Endodermal cell (in vitro differentiated cells): ENCODE measurements at regions not wholly inside any gene's neighbourhood (a gene's known extent, or its start where the extent isn't known, plus 50 kb on each side); places are given as distances from the start of the nearest gene placed in this dataset.

Source experiments
- DNase-seq: peaks from one replicate; pipeline ENCODE4 v3.0.0-alpha.2; 2017
- H3K27ac ChIP-seq: 2 replicates; pipeline ENCODE4 v1.5.1; 2013; ENCODE audit warnings: mild to moderate bottlenecking, low read depth, low read length, moderate library complexity
- H3K27me3 ChIP-seq: 2 replicates; pipeline ENCODE4 v1.6.1; 2013; ENCODE audit warnings: mild to moderate bottlenecking, low read length, moderate library complexity; ENCODE audit not compliant: insufficient read depth, control insufficient read depth, poor library complexity, severe bottlenecking
- H3K36me3 ChIP-seq: 2 replicates; pipeline ENCODE4 v1.7.0; 2013; ENCODE audit warnings: mild to moderate bottlenecking, low read length, moderate library complexity; ENCODE audit not compliant: control insufficient read depth, insufficient read depth
- H3K4me1 ChIP-seq: one replicate; pipeline ENCODE4 v1.7.0; 2013; ENCODE audit warnings: low read length; ENCODE audit not compliant: control insufficient read depth, insufficient read depth
- H3K4me3 ChIP-seq: 2 replicates; pipeline ENCODE4 v1.5.1; 2013; ENCODE audit warnings: mild to moderate bottlenecking, low read length, moderate library complexity
- H3K9ac ChIP-seq: 2 replicates; pipeline ENCODE4 v1.6.1; 2013; ENCODE audit warnings: mild to moderate bottlenecking, low read length, moderate library complexity; ENCODE audit not compliant: poor library complexity, severe bottlenecking; ENCODE audit errors: extremely low read depth
- H3K9me3 ChIP-seq: 2 replicates; pipeline ENCODE4 v1.6.1; 2013; ENCODE audit warnings: mild to moderate bottlenecking, low read length, moderate library complexity; ENCODE audit not compliant: control insufficient read depth
- H3K27ac Mint-ChIP-seq: 2 replicates; pipeline ENCODE4 v1.8.0; 2020; ENCODE audit warnings: mixed read lengths
- H3K27me3 Mint-ChIP-seq: 2 replicates; pipeline ENCODE4 v1.8.0; 2021; ENCODE audit warnings: mild to moderate bottlenecking, mixed read lengths; ENCODE audit not compliant: insufficient read depth
- H3K36me3 Mint-ChIP-seq: 2 replicates; pipeline ENCODE4 v1.8.0; 2020; ENCODE audit warnings: low read depth, mixed read lengths
- H3K4me1 Mint-ChIP-seq: 2 replicates; pipeline ENCODE4 v1.8.0; 2020; ENCODE audit warnings: mixed read lengths
- H3K4me3 Mint-ChIP-seq: 2 replicates; pipeline ENCODE4 v1.8.0; 2020; ENCODE audit warnings: mild to moderate bottlenecking, moderate library complexity, mixed read lengths
- H3K9me3 Mint-ChIP-seq: 2 replicates; pipeline ENCODE4 v1.8.0; 2020; ENCODE audit warnings: mild to moderate bottlenecking, mixed read lengths
- WGBS, 2 experiments: methylation state at CpG; one replicate each; pipeline versions ENCODE4 v1.1.5 to v1.1.7; 2013; ENCODE audit warnings: missing lambda C conversion rate in 2 of 2, mixed read lengths in 1 of 2; ENCODE audit not compliant: insufficient coverage in 1 of 2, insufficient read length in 1 of 2; 5-methylcytosine and 5-hydroxymethylcytosine counted together
- TF ChIP-seq, protein P1 (sequence below): fragments of 200-600 bp; sonication (generic); conservative IDR thresholded peaks from 2 replicates; pipeline ENCODE4 v1.5.0; 2021; ENCODE audit warnings: antibody characterized with exemption, mild to moderate bottlenecking

DNA sequence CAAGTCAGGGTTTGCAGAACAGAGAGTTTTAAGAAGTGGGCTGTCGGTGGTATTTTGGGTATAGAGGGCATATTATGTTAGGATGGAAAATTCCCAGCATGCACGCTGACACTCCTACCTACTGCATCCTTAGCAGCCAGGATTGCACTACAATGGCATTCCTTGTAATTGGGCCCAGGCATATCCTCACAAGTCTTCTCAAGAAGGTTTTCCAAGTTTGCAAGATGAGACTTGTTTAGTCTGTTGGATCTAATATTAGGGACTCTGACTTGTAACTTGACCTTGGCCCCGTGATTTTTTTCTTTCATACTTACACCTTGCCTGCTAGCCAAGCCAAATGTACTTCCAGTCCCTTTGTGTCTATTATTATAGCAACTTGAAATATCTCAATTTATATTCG, 335.7 kb upstream of the HTR2A start:
- H3K36me3 ChIP-seq: no peaks in the 10 kb centered on the region
- peaks cover 2% of the 10 kb centered on the region for H3K27me3 ChIP-seq
- TF ChIP-seq, protein P1, sequence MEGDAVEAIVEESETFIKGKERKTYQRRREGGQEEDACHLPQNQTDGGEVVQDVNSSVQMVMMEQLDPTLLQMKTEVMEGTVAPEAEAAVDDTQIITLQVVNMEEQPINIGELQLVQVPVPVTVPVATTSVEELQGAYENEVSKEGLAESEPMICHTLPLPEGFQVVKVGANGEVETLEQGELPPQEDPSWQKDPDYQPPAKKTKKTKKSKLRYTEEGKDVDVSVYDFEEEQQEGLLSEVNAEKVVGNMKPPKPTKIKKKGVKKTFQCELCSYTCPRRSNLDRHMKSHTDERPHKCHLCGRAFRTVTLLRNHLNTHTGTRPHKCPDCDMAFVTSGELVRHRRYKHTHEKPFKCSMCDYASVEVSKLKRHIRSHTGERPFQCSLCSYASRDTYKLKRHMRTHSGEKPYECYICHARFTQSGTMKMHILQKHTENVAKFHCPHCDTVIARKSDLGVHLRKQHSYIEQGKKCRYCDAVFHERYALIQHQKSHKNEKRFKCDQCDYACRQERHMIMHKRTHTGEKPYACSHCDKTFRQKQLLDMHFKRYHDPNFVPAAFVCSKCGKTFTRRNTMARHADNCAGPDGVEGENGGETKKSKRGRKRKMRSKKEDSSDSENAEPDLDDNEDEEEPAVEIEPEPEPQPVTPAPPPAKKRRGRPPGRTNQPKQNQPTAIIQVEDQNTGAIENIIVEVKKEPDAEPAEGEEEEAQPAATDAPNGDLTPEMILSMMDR: no peak
- H3K9me3 ChIP-seq: peaks cover 17% of the 10 kb centered on the region
- Mint-ChIP-seq H3K4me3 (no peak overlapping the region), H3K4me1 (no peaks in the 10 kb centered on the region), H3K9me3 (peaks cover 16% of the 10 kb centered on the region), H3K27ac (no peak overlapping the region), H3K27me3 (peaks cover under 1% of the 10 kb centered on the region), H3K36me3 (no peaks in the 10 kb centered on the region)
- no peak overlapping the region for H3K27ac ChIP-seq
- H3K4me1 ChIP-seq: no peaks in the 10 kb centered on the region
- no peak overlapping the region for H3K4me3 ChIP-seq
- no peak for DNase-seq
- no peak overlapping the region for H3K9ac ChIP-seq
- 90 to 94% methylated on average over 2 to 4 of the region's 4 CpGs for WGBS, 2 experiments

DNA sequence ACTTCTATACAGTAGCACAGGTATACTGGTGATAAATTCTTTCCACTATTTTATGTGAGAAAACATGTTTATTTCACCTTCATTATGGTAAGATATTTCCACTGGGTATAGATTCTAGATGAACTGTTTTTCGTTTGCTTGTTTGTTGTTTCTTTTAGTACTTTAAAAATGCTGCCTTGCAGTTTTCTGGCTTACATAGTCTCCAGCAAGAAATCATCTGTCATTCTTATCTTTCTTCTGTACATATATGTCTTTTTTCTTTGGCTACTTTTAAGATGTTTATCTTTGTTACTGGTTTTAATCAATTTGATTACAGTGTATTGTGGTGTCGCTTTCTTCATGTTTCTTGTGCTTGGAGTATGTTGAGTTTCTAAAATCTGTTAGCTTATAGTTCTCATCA, 333.3 kb upstream of the HTR2A start:
- no peaks in the 10 kb centered on the region for H3K27me3 ChIP-seq
- Mint-ChIP-seq H3K9me3 (peaks cover 19% of the 10 kb centered on the region), H3K27ac (no peak overlapping the region), H3K4me3 (no peak overlapping the region), H3K36me3 (no peaks in the 10 kb centered on the region), H3K27me3 (no peaks in the 10 kb centered on the region), H3K4me1 (no peaks in the 10 kb centered on the region)
- DNase-seq: no peak
- H3K9me3 ChIP-seq: peaks cover 17% of the 10 kb centered on the region
- no peaks in the 10 kb centered on the region for H3K4me1 ChIP-seq
- H3K9ac ChIP-seq: no peak overlapping the region
- 76% methylated on average over 2 of the region's 2 CpGs; no CpG with 5 or more reads in 1 of the 2 experiments for WGBS, 2 experiments
- TF ChIP-seq, protein P1: no peak
- H3K36me3 ChIP-seq: no peaks in the 10 kb centered on the region
- no peak overlapping the region for H3K4me3 ChIP-seq
- H3K27ac ChIP-seq: no peak overlapping the region

- H3K9me3 ChIP-seq: peaks cover 17% of the 10 kb centered on the region
- Mint-ChIP-seq H3K36me3 (no peaks in the 10 kb centered on the region), H3K9me3 (peaks cover 19% of the 10 kb centered on the region), H3K4me3 (no peak overlapping the region), H3K27me3 (no peaks in the 10 kb centered on the region), H3K4me1 (no peaks in the 10 kb centered on the region), H3K27ac (no peak overlapping the region)
- DNase-seq: no peak
- no peak overlapping the region for H3K27ac ChIP-seq
- no peak overlapping the region for H3K4me3 ChIP-seq
- no peak overlapping the region for H3K9ac ChIP-seq
- H3K27me3 ChIP-seq: no peaks in the 10 kb centered on the region
- H3K36me3 ChIP-seq: no peaks in the 10 kb centered on the region
- no peaks in the 10 kb centered on the region for H3K4me1 ChIP-seq
- TF ChIP-seq, protein P1: no peak
These were observed 329.7 kb upstream of the HTR2A start for GRCh38 chr13:47226516-47226915.
